IPS-18a (cell line): ENCODE measurements at regions not wholly inside any gene's neighbourhood (a gene's known extent, or its start where the extent isn't known, plus 50 kb on each side); places are given as distances from the start of the nearest gene placed in this dataset.

Experiments
- H3K27ac ChIP-seq: one replicate; pipeline ENCODE4 v1.5.1; 2013; ENCODE audit warnings: low read length
- H3K27me3 ChIP-seq: one replicate; pipeline ENCODE4 v1.6.1; 2013; ENCODE audit warnings: mild to moderate bottlenecking, low read length; ENCODE audit not compliant: control insufficient read depth, insufficient read depth
- H3K36me3 ChIP-seq: one replicate; pipeline ENCODE4 v1.6.1; 2013; ENCODE audit warnings: low read depth, low read length; ENCODE audit not compliant: control insufficient read depth
- H3K4me1 ChIP-seq: one replicate; pipeline ENCODE4 v1.6.1; 2013; ENCODE audit warnings: low read depth, low read length; ENCODE audit not compliant: control insufficient read depth
- H3K4me3 ChIP-seq: one replicate; pipeline ENCODE4 v1.5.1; 2013; ENCODE audit warnings: low read length
- H3K9ac ChIP-seq: one replicate; pipeline ENCODE4 v1.6.1; 2013; ENCODE audit warnings: mild to moderate bottlenecking, low read length, moderate library complexity
- H3K9me3 ChIP-seq: one replicate; pipeline ENCODE4 v1.6.1; 2013; ENCODE audit warnings: low read depth, low read length; ENCODE audit not compliant: control insufficient read depth

GRCh38 chr10:123564631-123565030, 101.5 kb upstream of the GPR26 start:
- Histone ChIP-seq H3K9me3 (no peaks in the 10 kb centered on the region), H3K36me3 (no peaks in the 10 kb centered on the region), H3K27me3 (no peaks in the 10 kb centered on the region), H3K27ac (no peak overlapping the region), H3K4me3 (no peak overlapping the region), H3K9ac (no peak overlapping the region), H3K4me1 (no peaks in the 10 kb centered on the region)

GRCh38 chr10:123565691-123566660, 100.2 kb upstream of the GPR26 start:
- H3K27me3 ChIP-seq = no peaks in the 10 kb centered on the region
- no peak overlapping the region for H3K27ac ChIP-seq
- no peak overlapping the region for H3K9ac ChIP-seq
- no peak overlapping the region for H3K4me3 ChIP-seq
- H3K36me3 ChIP-seq = no peaks in the 10 kb centered on the region
- H3K4me1 ChIP-seq = no peaks in the 10 kb centered on the region
- no peaks in the 10 kb centered on the region for H3K9me3 ChIP-seq

- H3K27me3 ChIP-seq = no peaks in the 10 kb centered on the region
- H3K27ac ChIP-seq = no peak overlapping the region
- no peak overlapping the region for H3K4me3 ChIP-seq
- H3K9ac ChIP-seq = no peak overlapping the region
- no peaks in the 10 kb centered on the region for H3K36me3 ChIP-seq
- H3K4me1 ChIP-seq = no peaks in the 10 kb centered on the region
- H3K9me3 ChIP-seq = no peaks in the 10 kb centered on the region
Measured at GRCh38 chr10:123567984-123568739, 98.0 kb upstream of the GPR26 start.

- Histone ChIP-seq H3K36me3 (no peaks in the 10 kb centered on the region), H3K27ac (no peak overlapping the region), H3K27me3 (no peaks in the 10 kb centered on the region), H3K4me3 (no peak overlapping the region), H3K4me1 (no peaks in the 10 kb centered on the region), H3K9me3 (no peaks in the 10 kb centered on the region), H3K9ac (no peak overlapping the region)
Measured at GRCh38 chr10:123568751-123569150, 97.4 kb upstream of the GPR26 start.

GRCh38 chr10:123569436-123570035, 96.6 kb upstream of the GPR26 start:
- Histone ChIP-seq H3K27ac (no peak overlapping the region), H3K4me3 (no peak overlapping the region), H3K9ac (no peak overlapping the region), H3K36me3 (no peaks in the 10 kb centered on the region), H3K9me3 (no peaks in the 10 kb centered on the region), H3K4me1 (no peaks in the 10 kb centered on the region), H3K27me3 (no peaks in the 10 kb centered on the region)

GRCh38 chr10:123570051-123570897, 95.9 kb upstream of the GPR26 start:
- H3K36me3 ChIP-seq = no peaks in the 10 kb centered on the region
- H3K27ac ChIP-seq = no peak overlapping the region
- H3K27me3 ChIP-seq = no peaks in the 10 kb centered on the region
- no peak overlapping the region for H3K4me3 ChIP-seq
- H3K9me3 ChIP-seq = no peaks in the 10 kb centered on the region
- H3K4me1 ChIP-seq = no peaks in the 10 kb centered on the region
- no peak overlapping the region for H3K9ac ChIP-seq

GRCh38 chr10:123570898-123571515, 95.1 kb upstream of the GPR26 start:
- Histone ChIP-seq H3K36me3 (no peaks in the 10 kb centered on the region), H3K27ac (no peak overlapping the region), H3K4me1 (no peaks in the 10 kb centered on the region), H3K9me3 (no peaks in the 10 kb centered on the region), H3K4me3 (no peak overlapping the region), H3K9ac (no peak overlapping the region), H3K27me3 (no peaks in the 10 kb centered on the region)

GRCh38 chr10:123571978-123572377, 94.2 kb upstream of the GPR26 start:
- no peaks in the 10 kb centered on the region for H3K36me3 ChIP-seq
- H3K9me3 ChIP-seq = no peaks in the 10 kb centered on the region
- H3K4me3 ChIP-seq = no peak overlapping the region
- no peaks in the 10 kb centered on the region for H3K4me1 ChIP-seq
- no peak overlapping the region for H3K27ac ChIP-seq
- H3K27me3 ChIP-seq = no peaks in the 10 kb centered on the region
- no peak overlapping the region for H3K9ac ChIP-seq

- Histone ChIP-seq H3K27me3 (no peaks in the 10 kb centered on the region), H3K4me3 (no peak overlapping the region), H3K36me3 (no peaks in the 10 kb centered on the region), H3K4me1 (no peaks in the 10 kb centered on the region), H3K27ac (no peak overlapping the region), H3K9me3 (no peaks in the 10 kb centered on the region), H3K9ac (no peak overlapping the region)
Measured at GRCh38 chr10:123573236-123574108, 92.7 kb upstream of the GPR26 start.

- Histone ChIP-seq H3K27ac (no peak overlapping the region), H3K27me3 (no peaks in the 10 kb centered on the region), H3K9ac (no peak overlapping the region), H3K4me1 (no peaks in the 10 kb centered on the region), H3K9me3 (no peaks in the 10 kb centered on the region), H3K36me3 (no peaks in the 10 kb centered on the region), H3K4me3 (no peak overlapping the region)
Measured at GRCh38 chr10:123574109-123574698, 92.0 kb upstream of the GPR26 start.
